WERI-Rb-1 (cell line): ENCODE measurements at regions not wholly inside any gene's neighbourhood (a gene's known extent, or its start where the extent isn't known, plus 50 kb on each side); places are given as distances from the start of the nearest gene placed in this dataset.

Source experiments
- DNase-seq: peaks from one replicate; pipeline ENCODE4 v3.0.0-alpha.2; 2020
- H3K27ac ChIP-seq: fragments of 250-450 bp; sonication (Bioruptor Pico); 2 replicates; pipeline ENCODE4 v1.5.1; 2020; ENCODE audit warnings: mild to moderate bottlenecking, moderate library complexity
- H3K27me3 ChIP-seq: fragments of 250-450 bp; sonication (Bioruptor Pico); 2 replicates; pipeline ENCODE4 v1.5.1; 2021; ENCODE audit warnings: mild to moderate bottlenecking, low read depth, moderate library complexity; ENCODE audit not compliant: insufficient read depth, severe bottlenecking
- H3K36me3 ChIP-seq: fragments of 250-450 bp; sonication (Bioruptor Pico); 2 replicates; pipeline ENCODE4 v1.5.1; 2020; ENCODE audit warnings: mild to moderate bottlenecking, moderate library complexity
- H3K4me3 ChIP-seq: 2 replicates; pipeline ENCODE4 v1.5.1; 2011; ENCODE audit warnings: low read depth, mild to moderate bottlenecking, control low read depth, low read length
- H3K9me3 ChIP-seq: fragments of 250-450 bp; sonication (Bioruptor Pico); 2 replicates; pipeline ENCODE4 v1.5.1; 2021; ENCODE audit warnings: mild to moderate bottlenecking, moderate library complexity; ENCODE audit not compliant: severe bottlenecking
- CTCF ChIP-seq: IDR thresholded peaks from 2 replicates; pipeline ENCODE4 v1.5.1; 2011; ENCODE audit warnings: low read depth, mild to moderate bottlenecking, control low read depth, inconsistent platforms, low read length

- no peak for DNase-seq
- no peak overlapping the region for H3K4me3 ChIP-seq
- no peak for TF ChIP-seq CTCF
- H3K27ac ChIP-seq, result no peak overlapping the region
- H3K27me3 ChIP-seq, result peaks cover 5% of the 10 kb centered on the region
- no peaks in the 10 kb centered on the region for H3K9me3 ChIP-seq
- H3K36me3 ChIP-seq, result no peaks in the 10 kb centered on the region
These were observed 116.7 kb upstream of the GLRA2 start for GRCh38 chrX:14412686-14413085.

GRCh38 chrX:14411326-14411725, 118.0 kb upstream of the GLRA2 start:
- no peak for DNase-seq
- TF ChIP-seq CTCF, result no peak
- peaks cover 5% of the 10 kb centered on the region for H3K27me3 ChIP-seq
- H3K36me3 ChIP-seq, result no peaks in the 10 kb centered on the region
- H3K27ac ChIP-seq, result no peak overlapping the region
- H3K9me3 ChIP-seq, result no peaks in the 10 kb centered on the region
- H3K4me3 ChIP-seq, result no peak overlapping the region

- TF ChIP-seq CTCF, result no peak
- no peak overlapping the region for H3K4me3 ChIP-seq
- H3K36me3 ChIP-seq, result no peaks in the 10 kb centered on the region
- DNase-seq, result no peak
- no peaks in the 10 kb centered on the region for H3K9me3 ChIP-seq
- peaks cover 10% of the 10 kb centered on the region for H3K27me3 ChIP-seq
- no peak overlapping the region for H3K27ac ChIP-seq
These were observed 120.0 kb upstream of the GLRA2 start for GRCh38 chrX:14409341-14409740.

GRCh38 chrX:14406225-14406624, 123.1 kb upstream of the GLRA2 start:
- H3K9me3 ChIP-seq, result no peaks in the 10 kb centered on the region
- no peak for TF ChIP-seq CTCF
- DNase-seq, result no peak
- H3K4me3 ChIP-seq, result no peak overlapping the region
- no peaks in the 10 kb centered on the region for H3K36me3 ChIP-seq
- peaks cover 10% of the 10 kb centered on the region for H3K27me3 ChIP-seq
- no peak overlapping the region for H3K27ac ChIP-seq

- no peaks in the 10 kb centered on the region for H3K36me3 ChIP-seq
- H3K27ac ChIP-seq, result no peak overlapping the region
- H3K27me3 ChIP-seq, result no peaks in the 10 kb centered on the region
- DNase-seq, result no peak
- TF ChIP-seq CTCF, result no peak
- no peaks in the 10 kb centered on the region for H3K9me3 ChIP-seq
- no peak overlapping the region for H3K4me3 ChIP-seq
These were observed 130.6 kb upstream of the GLRA2 start for GRCh38 chrX:14398725-14399124.

GRCh38 chrX:14389682-14390081, 139.7 kb upstream of the GLRA2 start:
- no peak for DNase-seq
- H3K27me3 ChIP-seq, result peaks cover 15% of the 10 kb centered on the region
- no peaks in the 10 kb centered on the region for H3K36me3 ChIP-seq
- H3K9me3 ChIP-seq, result no peaks in the 10 kb centered on the region
- TF ChIP-seq CTCF, result no peak
- no peak overlapping the region for H3K27ac ChIP-seq
- no peak overlapping the region for H3K4me3 ChIP-seq
